COLO668 (cell line): ENCODE measurements at regions not wholly inside any gene's neighbourhood (a gene's known extent, or its start where the extent isn't known, plus 50 kb on each side); places are given as distances from the start of the nearest gene placed in this dataset.
"Not testable (repeated sequence)": the region's sequence is repeated elsewhere in the genome, so short reads cannot be mapped to it uniquely, and the experiment has no call there.

Experiments
- DNase-seq: peaks from one replicate; lab custom pipeline; 2025; ENCODE audit not compliant: unreplicated experiment; lab: John Stamatoyannopoulos, UW

DNA sequence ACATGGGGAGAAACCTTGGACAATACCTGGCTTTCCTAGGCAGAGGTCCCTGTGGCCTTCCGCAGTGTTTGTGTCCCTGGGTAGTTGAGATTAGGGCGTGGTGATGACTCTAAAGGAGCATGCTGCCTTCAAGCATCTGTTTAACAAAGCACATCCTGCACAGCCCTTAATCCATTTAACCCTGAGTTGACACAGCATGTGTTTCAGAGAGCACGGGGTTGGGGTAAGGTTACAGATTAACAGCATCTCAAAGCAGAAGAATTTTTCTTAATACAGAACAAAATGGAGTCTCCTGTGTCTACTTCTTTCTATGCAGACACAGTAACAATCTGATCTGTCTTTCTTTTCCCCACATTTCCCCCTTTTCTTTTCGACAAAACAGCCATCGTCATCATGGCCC, 244.7 kb upstream of the PRKCQ start:
- DNase-seq = not testable (repeated sequence)

- no peak for DNase-seq
Measured at GRCh38 chr10:6823770-6824169, 243.7 kb upstream of the PRKCQ start.

GRCh38 chr10:6819301-6819700, 239.2 kb upstream of the PRKCQ start:
- no peak for DNase-seq

- no peak for DNase-seq
Measured at GRCh38 chr10:6817770-6818169, 237.7 kb upstream of the PRKCQ start.

DNA sequence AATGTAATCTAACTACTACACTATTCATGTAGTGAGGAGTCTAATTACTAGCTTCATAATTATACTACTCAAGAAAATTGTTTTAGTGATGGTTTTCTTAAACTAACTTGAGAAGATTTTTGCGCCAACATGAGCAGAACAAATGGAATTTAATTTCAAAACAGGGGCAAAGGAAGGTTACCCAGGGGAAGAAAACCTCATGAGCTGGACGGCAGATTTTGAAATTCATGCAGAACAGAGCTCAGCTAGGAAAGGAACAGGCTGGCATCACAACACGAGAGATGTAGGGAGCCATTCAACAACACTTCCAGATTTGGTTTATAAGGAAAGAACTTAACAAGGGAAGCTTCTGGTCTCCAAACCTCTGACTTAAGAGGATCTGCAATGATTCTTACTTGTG, 235.3 kb upstream of the PRKCQ start:
- no peak for DNase-seq

GRCh38 chr10:6813856-6814255, 233.8 kb upstream of the PRKCQ start:
- no peak for DNase-seq

DNA sequence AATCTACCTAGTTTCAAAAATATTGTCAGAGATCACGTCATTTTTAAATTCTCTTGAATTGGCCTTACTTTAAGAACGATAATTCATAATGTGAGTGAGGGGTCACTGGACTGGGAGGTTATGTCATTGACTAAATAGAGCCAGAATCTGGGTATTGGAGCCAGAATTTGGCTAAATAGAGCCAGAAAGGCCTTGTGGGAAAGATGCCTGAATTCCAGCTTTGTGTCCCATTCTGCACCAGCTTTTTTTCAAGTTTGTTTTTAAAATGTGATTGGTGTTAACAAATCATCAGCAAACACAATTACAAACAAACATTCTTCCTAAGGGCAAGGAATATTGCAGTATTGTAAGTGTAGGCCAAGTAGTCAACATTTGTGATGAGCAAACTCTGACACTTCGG, 233.2 kb upstream of the PRKCQ start:
- no peak for DNase-seq

GRCh38 chr10:6811153-6811552, 231.1 kb upstream of the PRKCQ start:
- no peak for DNase-seq

GRCh38 chr10:6803427-6803783, 223.3 kb upstream of the PRKCQ start:
- no peak for DNase-seq

- no peak for DNase-seq
Measured at GRCh38 chr10:6802759-6803426, 222.8 kb upstream of the PRKCQ start.

- no peak for DNase-seq
Measured at GRCh38 chr10:6796231-6796630, 216.2 kb upstream of the PRKCQ start.

DNA sequence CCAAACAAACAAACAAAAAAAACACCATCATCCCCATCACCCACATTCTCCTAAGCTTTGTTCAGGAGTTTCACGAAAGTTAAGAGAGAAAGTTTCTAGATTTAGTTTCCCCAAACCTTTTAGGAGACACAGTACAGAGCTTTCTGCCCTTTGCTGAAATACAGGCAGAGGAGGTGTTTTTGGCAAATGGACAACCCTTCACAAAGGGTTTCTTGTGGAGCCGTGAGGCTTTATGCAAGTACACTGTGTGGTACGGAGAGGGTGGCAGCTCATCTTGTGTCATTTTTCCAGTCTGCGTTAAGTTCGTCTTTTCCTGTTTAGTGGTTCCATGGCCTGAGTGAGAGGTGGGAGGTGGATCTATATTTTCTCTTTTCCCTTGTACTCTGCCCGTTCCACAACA, 215.5 kb upstream of the PRKCQ start:
- DNase-seq = no peak

DNA sequence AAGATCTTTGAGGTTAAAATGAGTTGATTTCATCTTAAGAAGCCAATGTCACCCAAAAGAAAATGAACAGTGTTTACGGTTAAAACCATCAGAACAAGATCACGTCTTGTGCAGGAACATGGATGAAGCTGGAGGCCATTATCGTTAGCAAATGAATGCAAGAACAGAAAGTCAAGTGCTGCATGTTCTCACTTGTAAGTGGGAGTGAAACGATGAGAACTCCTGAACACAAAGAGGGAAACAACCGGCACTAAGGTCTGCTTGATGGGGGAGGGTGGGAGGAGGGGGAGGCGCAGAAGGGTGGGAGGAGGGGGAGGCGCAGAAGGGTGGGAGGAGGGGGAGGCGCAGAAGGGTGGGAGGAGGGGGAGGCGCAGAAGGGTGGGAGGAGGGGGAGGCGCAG, 214.8 kb upstream of the PRKCQ start:
- not testable (repeated sequence) for DNase-seq

GRCh38 chr10:6794441-6794840, 214.4 kb upstream of the PRKCQ start:
- DNase-seq = no peak

DNA sequence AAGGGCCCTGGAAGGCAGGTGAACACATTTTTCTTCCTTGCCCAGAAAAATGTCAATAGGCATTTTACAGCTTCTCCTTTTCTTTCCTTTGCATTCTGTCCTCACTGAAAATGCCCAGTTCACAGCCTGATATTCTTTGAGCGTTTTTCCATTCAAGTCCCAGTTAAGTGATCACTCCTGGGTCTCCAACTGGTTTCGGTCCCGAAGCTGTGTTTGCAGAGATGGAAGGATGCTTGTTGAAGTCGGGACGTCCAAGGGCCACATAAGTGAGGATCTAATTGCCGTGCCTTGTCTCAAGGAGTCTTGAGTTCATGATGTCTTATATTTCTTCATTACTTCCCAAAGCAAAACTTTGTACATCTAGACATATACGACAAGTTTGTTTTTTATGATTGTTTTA, 208.7 kb upstream of the PRKCQ start:
- no peak for DNase-seq

DNA sequence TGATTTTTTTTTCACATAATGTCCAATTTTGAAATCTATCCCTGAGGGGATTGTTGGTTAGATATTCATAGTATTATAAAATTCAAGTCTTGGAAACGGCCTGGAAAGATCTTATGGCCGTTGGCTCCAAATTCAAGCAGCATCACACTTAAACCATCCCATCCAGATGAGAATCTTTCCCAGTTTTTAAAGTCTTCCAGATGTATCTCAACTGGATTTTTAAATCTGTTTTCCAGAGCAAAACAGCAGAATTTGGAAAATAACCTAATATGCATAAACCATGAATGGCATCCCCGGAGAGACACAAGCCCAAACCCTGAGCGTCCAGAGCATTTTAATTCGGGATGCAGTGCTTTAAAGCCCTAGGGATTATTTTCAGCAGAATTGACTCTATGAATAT, 208.2 kb upstream of the PRKCQ start:
- DNase-seq = no peak

DNA sequence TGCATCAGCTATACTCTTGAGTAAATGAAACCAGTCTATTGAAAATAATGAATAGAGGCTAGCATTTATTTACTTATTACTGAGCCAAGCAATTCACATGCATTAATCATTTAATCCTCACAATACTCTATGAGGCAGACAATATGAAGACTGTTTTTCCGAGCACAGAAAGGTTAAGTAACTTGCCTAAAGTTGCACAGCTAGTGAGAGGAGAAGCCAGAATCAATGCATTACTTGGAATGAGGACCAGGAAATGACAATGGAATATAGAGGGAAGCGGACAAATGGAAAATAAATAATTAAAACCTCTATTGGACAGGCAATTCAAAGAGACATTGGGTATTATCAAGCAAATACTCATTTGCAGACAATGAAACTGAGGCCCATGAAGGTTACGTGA, 207.6 kb upstream of the PRKCQ start:
- no peak for DNase-seq

DNA sequence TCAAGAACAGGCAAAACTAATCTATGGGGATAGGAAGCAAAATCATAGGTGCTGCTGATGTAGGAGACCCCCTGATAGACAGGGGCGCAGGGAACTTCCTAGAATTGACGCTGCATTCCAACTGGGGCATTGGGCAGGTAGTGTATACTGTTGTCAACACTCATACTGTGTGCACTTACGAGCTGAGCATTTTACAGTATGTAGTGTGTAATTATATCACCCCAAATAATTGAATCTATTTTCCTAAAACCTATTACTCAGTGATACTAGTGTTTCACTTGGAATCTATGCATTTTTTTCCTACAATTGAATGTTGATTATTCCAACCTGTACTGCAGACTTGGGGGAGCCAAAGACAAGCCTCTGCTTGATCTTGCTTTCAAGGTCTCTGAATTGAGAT, 207.0 kb upstream of the PRKCQ start:
- DNase-seq = no peak

DNA sequence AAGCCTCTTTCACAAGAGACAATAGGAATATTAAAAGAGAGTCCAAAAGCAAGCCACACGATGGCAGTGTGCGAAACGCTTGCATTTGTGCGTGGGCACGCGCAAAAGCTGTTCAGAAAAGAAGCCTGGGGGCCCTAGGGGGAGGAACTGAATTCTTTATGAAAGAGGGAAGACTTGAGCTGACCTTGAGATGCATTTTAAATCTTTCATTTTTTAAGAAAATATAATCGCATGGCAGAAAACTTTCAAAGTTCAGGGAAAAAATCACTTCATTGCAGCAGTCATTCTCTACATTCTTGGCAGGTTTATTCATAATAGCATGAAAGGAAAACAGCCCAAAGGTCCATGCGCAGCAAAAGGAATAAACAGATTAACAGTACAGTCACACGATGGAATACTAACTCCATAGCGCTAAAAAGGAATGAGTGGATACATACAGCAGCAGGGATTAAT, 206.5 kb upstream of the PRKCQ start:
- no peak for DNase-seq

- DNase-seq = not testable (repeated sequence)
Measured at GRCh38 chr10:6784429-6784828, 204.4 kb upstream of the PRKCQ start.

DNA sequence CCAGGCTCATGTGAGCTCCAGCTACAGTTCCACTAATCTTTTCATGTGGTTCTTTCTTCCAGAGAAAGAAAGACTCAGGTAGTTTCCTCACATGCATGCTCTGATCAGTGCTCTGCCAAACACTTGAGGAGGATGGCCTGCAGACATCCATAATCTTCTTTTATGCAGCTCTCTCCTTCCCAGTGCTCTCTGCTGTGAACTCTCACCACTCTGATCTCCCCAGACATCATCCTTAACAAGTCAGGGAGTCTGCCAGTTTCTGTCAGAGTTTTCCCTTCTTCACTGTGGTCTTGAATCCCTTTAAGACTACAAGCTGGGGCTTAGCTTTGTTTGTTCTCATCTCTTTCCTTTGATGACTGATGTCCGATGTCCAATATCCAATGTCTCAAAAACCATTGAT, 203.4 kb upstream of the PRKCQ start:
- no peak for DNase-seq

DNA sequence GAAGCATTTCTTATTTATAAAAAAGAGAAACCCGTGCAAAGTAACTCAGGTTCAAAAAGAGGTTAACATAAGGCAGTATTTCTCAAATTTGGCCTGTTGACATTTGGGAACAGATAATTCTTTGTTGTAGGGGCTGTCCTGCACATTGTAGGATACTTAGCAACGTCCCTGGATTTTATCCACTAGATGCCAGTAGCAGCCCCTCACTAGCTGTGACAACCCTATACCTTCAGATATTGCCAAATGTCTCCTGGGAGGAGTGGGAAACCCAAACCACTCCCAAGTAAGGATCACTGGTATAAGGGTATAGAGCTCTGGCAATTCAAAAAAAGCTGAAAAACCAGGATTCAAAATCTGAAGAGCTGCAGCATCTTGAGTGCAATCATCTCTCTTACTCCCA, 202.3 kb upstream of the PRKCQ start:
- no peak for DNase-seq

- DNase-seq = no peak
Measured at GRCh38 chr10:6781133-6781770, 201.2 kb upstream of the PRKCQ start.
